ENCODE measurements at regions not wholly inside any gene's neighbourhood (a gene's known extent, or its start where the extent isn't known, plus 50 kb on each side); places are given as distances from the start of the nearest gene placed in this dataset.

- DNase-seq: no peak
- H3K9me3 ChIP-seq (ENCODE audit: insufficient read depth, low read depth): no peaks in the 10 kb centered on the region
- CTCF ChIA-PET: no interaction called here
- TF ChIP-seq EZH2 (IDR thresholded peaks at IDR 0.05; ENCODE audit: low read depth) (no peak), CTCF (conservative IDR thresholded peaks at IDR 0.05) (no peak)
- no peaks in the 10 kb centered on the region for H3F3A ChIP-seq (ENCODE audit: insufficient read depth, low read depth)
- no peak overlapping the region for H3K27ac ChIP-seq
- no peaks in the 10 kb centered on the region for H3K79me2 ChIP-seq (ENCODE audit: low read depth)
- H3K4me1 ChIP-seq (replicated peaks; ENCODE audit: insufficient read depth): 0 out of 2 replicates have a peak, but pooled peaks cover 7% of the 10 kb centered on the region
- H3K4me2 ChIP-seq: no peak overlapping the region
- H2AFZ ChIP-seq: no peak overlapping the region
- H3K36me3 ChIP-seq (ENCODE audit: low read depth): no peaks in the 10 kb centered on the region
- H3K27me3 ChIP-seq (ENCODE audit: insufficient read depth, low read depth): no peaks in the 10 kb centered on the region
- POLR2A ChIA-PET (ENCODE audit: unreplicated experiment): no interaction called here
- intact Hi-C loops (cut with micrococcal nuclease; ENCODE audit: unreplicated experiment): no loop called here
- no peak overlapping the region for H3K4me3 ChIP-seq
- no peaks in the 10 kb centered on the region for H4K20me1 ChIP-seq (ENCODE audit: insufficient read depth)
- H3K9me2 ChIP-seq (ENCODE audit: insufficient read depth): 0 out of 2 replicates have a peak, but pooled peaks cover 6% of the 10 kb centered on the region
- no TSS peak for BruUV-seq (replicated peaks)
Observed at GRCh38 chr2:12264146-12264545, 452.6 kb upstream of the TRIB2 start.

- Histone ChIP-seq H3K4me3 (no peak overlapping the region), H3K27me3 (ENCODE audit: insufficient read depth, low read depth) (no peaks in the 10 kb centered on the region), H4K20me1 (ENCODE audit: insufficient read depth) (no peaks in the 10 kb centered on the region), H3K36me3 (ENCODE audit: low read depth) (no peaks in the 10 kb centered on the region), H3K4me2 (no peak overlapping the region), H3K9me2 (ENCODE audit: insufficient read depth) (0 out of 2 replicates have a peak, but pooled peaks cover 6% of the 10 kb centered on the region), H3K27ac (no peak overlapping the region), H3K79me2 (ENCODE audit: low read depth) (no peaks in the 10 kb centered on the region), H3K4me1 (replicated peaks; ENCODE audit: insufficient read depth) (0 out of 2 replicates have a peak, but pooled peaks cover 7% of the 10 kb centered on the region), H3F3A (ENCODE audit: insufficient read depth, low read depth) (no peaks in the 10 kb centered on the region), H2AFZ (no peak overlapping the region), H3K9me3 (ENCODE audit: insufficient read depth, low read depth) (no peaks in the 10 kb centered on the region)
- POLR2A ChIA-PET (ENCODE audit: unreplicated experiment): interaction anchor here (0.6 kb wide), 1 partner anchor 269 kb away, joined by 3 read pairs; no protein-coding TSS in a partner anchor
- intact Hi-C loops (cut with micrococcal nuclease; ENCODE audit: unreplicated experiment): no loop called here
- CTCF ChIA-PET: no interaction called here
- BruUV-seq (replicated peaks): no TSS peak
- TF ChIP-seq EZH2 (IDR thresholded peaks at IDR 0.05; ENCODE audit: low read depth): no peak
- TF ChIP-seq CTCF (conservative IDR thresholded peaks at IDR 0.05): no peak
- DNase-seq: no peak
Observed at GRCh38 chr2:12265646-12266045, 451.1 kb upstream of the TRIB2 start.

GRCh38 chr2:12267042-12267441 is 449.7 kb upstream of the TRIB2 start:
- H3K4me2 ChIP-seq: no peak overlapping the region
- BruUV-seq (replicated peaks): no TSS peak
- H3F3A ChIP-seq (ENCODE audit: insufficient read depth, low read depth): no peaks in the 10 kb centered on the region
- H2AFZ ChIP-seq: no peak overlapping the region
- H3K9me3 ChIP-seq (ENCODE audit: insufficient read depth, low read depth): no peaks in the 10 kb centered on the region
- 0 out of 2 replicates have a peak, but pooled peaks cover 7% of the 10 kb centered on the region for H3K4me1 ChIP-seq (replicated peaks; ENCODE audit: insufficient read depth)
- ChIA-PET CTCF (no interaction called here), POLR2A (ENCODE audit: unreplicated experiment) (no interaction called here)
- no peaks in the 10 kb centered on the region for H3K79me2 ChIP-seq (ENCODE audit: low read depth)
- H3K27ac ChIP-seq: no peak overlapping the region
- H3K36me3 ChIP-seq (ENCODE audit: low read depth): no peaks in the 10 kb centered on the region
- DNase-seq: no peak
- H4K20me1 ChIP-seq (ENCODE audit: insufficient read depth): no peaks in the 10 kb centered on the region
- no peak overlapping the region for H3K4me3 ChIP-seq
- TF ChIP-seq EZH2 (IDR thresholded peaks at IDR 0.05; ENCODE audit: low read depth) (no peak), CTCF (conservative IDR thresholded peaks at IDR 0.05) (no peak)
- intact Hi-C loops (cut with micrococcal nuclease; ENCODE audit: unreplicated experiment): no loop called here
- no peaks in the 10 kb centered on the region for H3K27me3 ChIP-seq (ENCODE audit: insufficient read depth, low read depth)
- 0 out of 2 replicates have a peak, but pooled peaks cover 6% of the 10 kb centered on the region for H3K9me2 ChIP-seq (ENCODE audit: insufficient read depth)
